ENCODE measurements at regions not wholly inside any gene's neighbourhood (a gene's known extent, or its start where the extent isn't known, plus 50 kb on each side); places are given as distances from the start of the nearest gene placed in this dataset.

- TF ChIP-seq, protein P1, sequence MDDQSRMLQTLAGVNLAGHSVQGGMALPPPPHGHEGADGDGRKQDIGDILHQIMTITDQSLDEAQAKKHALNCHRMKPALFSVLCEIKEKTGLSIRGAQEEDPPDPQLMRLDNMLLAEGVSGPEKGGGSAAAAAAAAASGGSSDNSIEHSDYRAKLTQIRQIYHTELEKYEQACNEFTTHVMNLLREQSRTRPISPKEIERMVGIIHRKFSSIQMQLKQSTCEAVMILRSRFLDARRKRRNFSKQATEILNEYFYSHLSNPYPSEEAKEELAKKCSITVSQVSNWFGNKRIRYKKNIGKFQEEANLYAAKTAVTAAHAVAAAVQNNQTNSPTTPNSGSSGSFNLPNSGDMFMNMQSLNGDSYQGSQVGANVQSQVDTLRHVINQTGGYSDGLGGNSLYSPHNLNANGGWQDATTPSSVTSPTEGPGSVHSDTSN (IDR thresholded peaks at IDR 0.05; ENCODE audit: insufficient replicate concordance, low read depth, low read length), result no peak
- TF ChIP-seq EZH2 (IDR thresholded peaks at IDR 0.05; ENCODE audit: borderline replicate concordance, control insufficient read depth, low read depth, low read length), result no peak
These were observed 754.7 kb downstream of the KCTD8 start (continued) for GRCh38 chr4:43693876-43694275.

DNA sequence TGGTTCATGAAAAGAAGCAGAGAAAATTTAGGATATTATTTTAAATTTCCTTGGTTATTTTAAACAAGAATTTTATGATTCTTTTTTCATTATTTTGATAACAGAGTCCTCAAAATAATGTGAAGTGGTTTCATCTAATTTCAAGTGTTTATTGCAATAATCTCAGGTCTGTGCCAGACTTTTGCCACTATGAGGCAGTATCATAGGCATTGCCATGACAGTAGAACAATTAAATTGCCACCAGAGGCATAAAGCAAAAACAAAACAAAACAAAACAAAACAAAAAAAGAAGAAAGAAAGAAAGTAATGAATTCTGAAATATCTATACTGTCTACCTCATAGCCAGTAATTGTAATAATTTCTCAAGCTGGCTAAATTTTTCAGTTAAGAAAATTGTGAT lies 739.2 kb downstream of the KCTD8 start:
- SMC1A ChIA-PET (ENCODE audit: uncharacterized antibody, unreplicated experiment), result interaction anchor here (0.7 kb wide), 1 partner anchor 10 kb away, joined by 3 read pairs; no protein-coding TSS in a partner anchor

More for the DNA sequence above, 739.2 kb downstream of the KCTD8 start:
- ChIA-PET RAD21 (ENCODE audit: unreplicated experiment) (no interaction called here), POLR2A (no interaction called here), CTCF (interaction anchor here (0.7 kb wide), 1 partner anchor 21 kb away, joined by 3 read pairs; no protein-coding TSS in a partner anchor)
- Histone ChIP-seq H3K27ac (ENCODE audit: control insufficient read depth, insufficient read depth) (no peak overlapping the region), H3K79me2 (ENCODE audit: control insufficient read depth, insufficient read depth, low read length) (no peaks in the 10 kb centered on the region), H3K36me3 (ENCODE audit: control insufficient read depth in 2 of 2, insufficient read depth in 2 of 2, low read length in 1 of 2) (no peaks in the 10 kb centered on the region), H4K20me1 (ENCODE audit: control insufficient read depth, insufficient read depth) (no peaks in the 10 kb centered on the region), H3K4me3 (no peak overlapping the region), H3K9me3 (replicated peaks; ENCODE audit: control insufficient read depth, insufficient read depth, low read length) (no peaks in the 10 kb centered on the region), H3K4me1 (ENCODE audit: control insufficient read depth, insufficient read depth, low read length) (no peaks in the 10 kb centered on the region), H3K27me3 (replicated peaks in 1 of 2; ENCODE audit: control insufficient read depth in 2 of 2, insufficient read depth in 2 of 2, low read length in 1 of 2) (no peaks in the 10 kb centered on the region), H3K4me2 (ENCODE audit: control insufficient read depth, insufficient read depth) (no peak overlapping the region), H2AFZ (ENCODE audit: control insufficient read depth, low read depth, low read length) (no peak overlapping the region), H3K9ac (ENCODE audit: control insufficient read depth, insufficient read depth, low read length) (no peak overlapping the region)
- intact Hi-C loops (cut with micrococcal nuclease; ENCODE audit: unreplicated experiment), result no loop called here
- ATAC-seq (no peak), FAIRE-seq (no peak), DNase-seq (ENCODE audit: low read depth, low spot score) (no peak)
- in situ Hi-C loops (cut with MboI), result no loop called here
- TF ChIP-seq RAD21 (IDR thresholded peaks at IDR 0.05; ENCODE audit: insufficient read depth, low read depth, low read length) (peak; percentile 25; the same call in 1 of the 2 replicates), BACH1 (IDR thresholded peaks at IDR 0.05; ENCODE audit: borderline replicate concordance) (no peak), SMC3 (IDR thresholded peaks at IDR 0.05; ENCODE audit: borderline replicate concordance, low read length) (peak; percentile 31; the same call in 1 of the 2 replicates), NR2C1 (IDR thresholded peaks at IDR 0.05) (no peak), NFXL1 (IDR thresholded peaks at IDR 0.05; ENCODE audit: borderline replicate concordance) (no peak), CTCF (IDR thresholded peaks at IDR 0.05 in 2 of 3, conservative IDR thresholded peaks at IDR 0.05 in 1 of 3; ENCODE audit: control insufficient read depth in 2 of 3, extremely low read depth in 1 of 3, insufficient read depth in 1 of 3, low read depth in 3 of 3, low read length in 3 of 3) (no peak; a peak in 1 of 6 replicates), NBN (IDR thresholded peaks at IDR 0.05) (no peak)
- TF ChIP-seq, protein P2, sequence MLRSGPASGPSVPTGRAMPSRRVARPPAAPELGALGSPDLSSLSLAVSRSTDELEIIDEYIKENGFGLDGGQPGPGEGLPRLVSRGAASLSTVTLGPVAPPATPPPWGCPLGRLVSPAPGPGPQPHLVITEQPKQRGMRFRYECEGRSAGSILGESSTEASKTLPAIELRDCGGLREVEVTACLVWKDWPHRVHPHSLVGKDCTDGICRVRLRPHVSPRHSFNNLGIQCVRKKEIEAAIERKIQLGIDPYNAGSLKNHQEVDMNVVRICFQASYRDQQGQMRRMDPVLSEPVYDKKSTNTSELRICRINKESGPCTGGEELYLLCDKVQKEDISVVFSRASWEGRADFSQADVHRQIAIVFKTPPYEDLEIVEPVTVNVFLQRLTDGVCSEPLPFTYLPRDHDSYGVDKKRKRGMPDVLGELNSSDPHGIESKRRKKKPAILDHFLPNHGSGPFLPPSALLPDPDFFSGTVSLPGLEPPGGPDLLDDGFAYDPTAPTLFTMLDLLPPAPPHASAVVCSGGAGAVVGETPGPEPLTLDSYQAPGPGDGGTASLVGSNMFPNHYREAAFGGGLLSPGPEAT (IDR thresholded peaks at IDR 0.05; ENCODE audit: low read depth), result no peak
- BruUV-seq (replicated peaks), result no TSS peak

Measured in GM12878 (cell line).